ENCODE measurements at regions not wholly inside any gene's neighbourhood (a gene's known extent, or its start where the extent isn't known, plus 50 kb on each side); places are given as distances from the start of the nearest gene placed in this dataset.
A peak's percentile ranks its signal among the peaks of the same experiment; 100 is the strongest.
"Not testable (repeated sequence)": the region's sequence is repeated elsewhere in the genome, so short reads cannot be mapped to it uniquely, and the experiment has no call there.

- H3K4me2 ChIP-seq (ENCODE audit: low read length), result no peak overlapping the region
- TF ChIP-seq, protein P1, sequence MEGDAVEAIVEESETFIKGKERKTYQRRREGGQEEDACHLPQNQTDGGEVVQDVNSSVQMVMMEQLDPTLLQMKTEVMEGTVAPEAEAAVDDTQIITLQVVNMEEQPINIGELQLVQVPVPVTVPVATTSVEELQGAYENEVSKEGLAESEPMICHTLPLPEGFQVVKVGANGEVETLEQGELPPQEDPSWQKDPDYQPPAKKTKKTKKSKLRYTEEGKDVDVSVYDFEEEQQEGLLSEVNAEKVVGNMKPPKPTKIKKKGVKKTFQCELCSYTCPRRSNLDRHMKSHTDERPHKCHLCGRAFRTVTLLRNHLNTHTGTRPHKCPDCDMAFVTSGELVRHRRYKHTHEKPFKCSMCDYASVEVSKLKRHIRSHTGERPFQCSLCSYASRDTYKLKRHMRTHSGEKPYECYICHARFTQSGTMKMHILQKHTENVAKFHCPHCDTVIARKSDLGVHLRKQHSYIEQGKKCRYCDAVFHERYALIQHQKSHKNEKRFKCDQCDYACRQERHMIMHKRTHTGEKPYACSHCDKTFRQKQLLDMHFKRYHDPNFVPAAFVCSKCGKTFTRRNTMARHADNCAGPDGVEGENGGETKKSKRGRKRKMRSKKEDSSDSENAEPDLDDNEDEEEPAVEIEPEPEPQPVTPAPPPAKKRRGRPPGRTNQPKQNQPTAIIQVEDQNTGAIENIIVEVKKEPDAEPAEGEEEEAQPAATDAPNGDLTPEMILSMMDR (IDR thresholded peaks at IDR 0.05), result no peak
- H3K36me3 ChIP-seq (ENCODE audit: control insufficient read depth, insufficient read depth, low read length), result no peaks in the 10 kb centered on the region
- H3K27me3 ChIP-seq (ENCODE audit: control insufficient read depth, insufficient read depth, low read length), result no peaks in the 10 kb centered on the region
- no peaks in the 10 kb centered on the region for H3K9me3 ChIP-seq (ENCODE audit: control insufficient read depth, low read length)
- no peaks in the 10 kb centered on the region for H3K79me2 ChIP-seq
- no peak overlapping the region for H2AFZ ChIP-seq
- H3K4me3 ChIP-seq (ENCODE audit: low read depth, low read length), result no peak overlapping the region
- no peaks in the 10 kb centered on the region for H3K4me1 ChIP-seq
- no peak overlapping the region for H3K27ac ChIP-seq
- no peak overlapping the region for H3K9ac ChIP-seq
These were observed 345.0 kb downstream of the TUSC7 start for GRCh38 chr3:117054556-117054955.

- not testable (repeated sequence) for H3K79me2 ChIP-seq; H3K36me3 ChIP-seq (ENCODE audit: control insufficient read depth, insufficient read depth, low read length); H3K4me3 ChIP-seq (ENCODE audit: low read depth, low read length); H2AFZ ChIP-seq; H3K9ac ChIP-seq; H3K4me1 ChIP-seq; H3K4me2 ChIP-seq (ENCODE audit: low read length); H3K27me3 ChIP-seq (ENCODE audit: control insufficient read depth, insufficient read depth, low read length); H3K9me3 ChIP-seq (ENCODE audit: control insufficient read depth, low read length); H3K27ac ChIP-seq
These were observed 347.4 kb downstream of the TUSC7 start for GRCh38 chr3:117056946-117057345.

DNA sequence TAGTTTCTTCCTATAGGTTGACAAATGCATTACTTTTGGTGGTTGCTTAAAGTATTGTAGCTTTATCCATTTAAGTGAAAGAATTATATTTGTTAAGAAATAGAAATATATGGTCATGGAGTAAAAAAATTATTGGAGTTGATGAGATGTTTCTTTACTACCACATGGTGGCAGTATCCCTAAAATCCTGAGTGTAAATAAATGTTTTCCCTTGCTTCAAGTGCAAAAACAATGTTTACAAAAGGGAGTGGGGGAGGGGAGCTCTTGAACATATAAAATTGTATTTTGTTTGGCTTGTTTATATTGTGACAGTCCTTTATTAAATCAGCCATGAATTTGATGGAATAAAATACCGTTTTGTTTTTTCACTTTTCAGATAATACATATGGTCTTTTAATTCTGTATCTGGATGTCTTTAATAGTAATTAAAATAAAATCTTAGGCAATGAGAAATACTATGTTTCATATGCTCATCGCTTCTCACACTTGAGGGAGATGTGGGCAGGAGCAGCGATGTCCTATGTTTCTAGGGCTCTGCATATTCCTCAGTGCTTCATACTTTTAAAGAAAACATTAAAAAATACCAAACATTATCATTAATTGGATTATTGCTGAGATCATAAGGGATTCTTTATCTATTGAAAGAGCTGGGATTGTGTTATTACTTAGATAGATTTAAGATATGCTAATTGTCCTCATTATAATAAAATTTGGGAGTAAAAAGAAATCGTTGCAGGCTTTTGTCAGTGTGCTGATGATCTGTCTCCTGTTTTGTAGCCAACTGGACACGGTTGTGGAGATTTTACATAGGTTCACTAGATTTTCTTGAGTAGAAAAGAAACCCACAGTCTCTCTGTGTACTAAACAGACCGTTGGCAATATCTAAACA, 349.7 kb downstream of the TUSC7 start:
- Histone ChIP-seq H3K9ac (no peak overlapping the region), H3K27ac (no peak overlapping the region), H3K4me3 (ENCODE audit: low read depth, low read length) (no peak overlapping the region)

GRCh38 chr3:117059956-117060270, 350.3 kb downstream of the TUSC7 start:
- no peak overlapping the region for H3K9ac ChIP-seq

More for the DNA sequence above, 349.7 kb downstream of the TUSC7 start:
- H3K4me2 ChIP-seq (ENCODE audit: low read length), result peak overlapping the region; percentile 1
- H3K4me1 ChIP-seq, result no peaks in the 10 kb centered on the region
- TF ChIP-seq, protein P1 (IDR thresholded peaks at IDR 0.05), result peak; percentile 57
- no peaks in the 10 kb centered on the region for H3K79me2 ChIP-seq
- no peaks in the 10 kb centered on the region for H3K9me3 ChIP-seq (ENCODE audit: control insufficient read depth, low read length)
- H2AFZ ChIP-seq, result peak overlapping the region; percentile 50
- no peaks in the 10 kb centered on the region for H3K36me3 ChIP-seq (ENCODE audit: control insufficient read depth, insufficient read depth, low read length)
- H3K27me3 ChIP-seq (ENCODE audit: control insufficient read depth, insufficient read depth, low read length), result no peaks in the 10 kb centered on the region

GRCh38 chr3:117063930-117064329, 354.4 kb downstream of the TUSC7 start:
- Histone ChIP-seq H3K4me2 (ENCODE audit: low read length) (no peak overlapping the region), H3K4me1 (no peaks in the 10 kb centered on the region), H3K79me2 (no peaks in the 10 kb centered on the region), H3K9me3 (ENCODE audit: control insufficient read depth, low read length) (no peaks in the 10 kb centered on the region), H3K36me3 (ENCODE audit: control insufficient read depth, insufficient read depth, low read length) (no peaks in the 10 kb centered on the region), H3K27me3 (ENCODE audit: control insufficient read depth, insufficient read depth, low read length) (no peaks in the 10 kb centered on the region), H3K4me3 (ENCODE audit: low read depth, low read length) (no peak overlapping the region), H3K27ac (no peak overlapping the region), H2AFZ (no peak overlapping the region), H3K9ac (no peak overlapping the region)
- TF ChIP-seq, protein P1 (IDR thresholded peaks at IDR 0.05), result no peak

More at GRCh38 chr3:117059956-117060270, 350.3 kb downstream of the TUSC7 start:
- peak overlapping the region; percentile 1 for H3K4me2 ChIP-seq (ENCODE audit: low read length)
- no peaks in the 10 kb centered on the region for H3K27me3 ChIP-seq (ENCODE audit: control insufficient read depth, insufficient read depth, low read length)
- peak overlapping the region; percentile 50 for H2AFZ ChIP-seq
- TF ChIP-seq, protein P1 (IDR thresholded peaks at IDR 0.05), result no peak
- no peaks in the 10 kb centered on the region for H3K79me2 ChIP-seq
- H3K4me1 ChIP-seq, result no peaks in the 10 kb centered on the region
- no peaks in the 10 kb centered on the region for H3K36me3 ChIP-seq (ENCODE audit: control insufficient read depth, insufficient read depth, low read length)
- H3K4me3 ChIP-seq (ENCODE audit: low read depth, low read length), result no peak overlapping the region
- H3K27ac ChIP-seq, result no peak overlapping the region
- no peaks in the 10 kb centered on the region for H3K9me3 ChIP-seq (ENCODE audit: control insufficient read depth, low read length)

Measured in parathyroid adenoma (tissue), 2 donors.